Dendritic cell treated with granulocyte-macrophage colony-stimulating factor and Interleukin-4, amounts not matched to agents 40 ng/mL and 50 ng/mL, for 4 days (primary cell): ENCODE measurements at regions not wholly inside any gene's neighbourhood (a gene's known extent, or its start where the extent isn't known, plus 50 kb on each side); places are given as distances from the start of the nearest gene placed in this dataset.

ENCODE experiments used
- H3K27ac Mint-ChIP-seq: one replicate; pipeline ENCODE4 v1.8.0; 2022; ENCODE audit warnings: mild to moderate bottlenecking, mixed read lengths
- H3K27me3 Mint-ChIP-seq: one replicate; pipeline ENCODE4 v1.8.0; 2022; ENCODE audit warnings: mild to moderate bottlenecking, mixed read lengths
- H3K36me3 Mint-ChIP-seq: one replicate; pipeline ENCODE4 v1.8.0; 2022; ENCODE audit warnings: low read depth, mixed read lengths
- H3K4me1 Mint-ChIP-seq: one replicate; pipeline ENCODE4 v1.8.0; 2022; ENCODE audit warnings: low read depth, mixed read lengths
- H3K4me3 Mint-ChIP-seq: one replicate; pipeline ENCODE4 v1.8.0; 2022; ENCODE audit warnings: mild to moderate bottlenecking, moderate library complexity, mixed read lengths
- H3K9me3 Mint-ChIP-seq: one replicate; pipeline ENCODE4 v1.8.0; 2022; ENCODE audit warnings: mixed read lengths
- intact Hi-C: fragments of 100-400 bp; cut with micrococcal nuclease; formaldehyde crosslinking; loops from one replicate; pipeline ENCODE4 v1.15.0; 2022

DNA sequence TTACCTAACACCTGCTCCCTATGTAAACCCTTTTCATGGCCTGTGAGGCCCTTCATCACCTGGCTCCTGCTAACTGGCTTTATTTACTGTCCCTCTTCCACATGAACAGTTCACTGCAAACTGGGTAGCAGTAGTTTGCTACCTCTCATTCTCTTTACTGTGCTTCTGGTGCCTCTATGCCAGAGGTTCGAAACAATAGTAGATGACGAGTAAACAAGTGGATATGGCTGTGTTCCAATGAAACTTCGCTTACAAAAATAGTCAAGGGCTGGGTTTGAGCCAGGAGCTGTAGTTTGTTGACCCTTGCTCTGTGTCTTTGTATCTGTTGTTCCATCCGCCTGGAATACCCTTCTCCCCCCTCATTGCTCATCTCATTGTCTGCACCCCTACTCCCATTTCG is 233.6 kb upstream of the RMST start:
- no peak overlapping the region for H3K4me3 Mint-ChIP-seq
- H3K27ac Mint-ChIP-seq, result no peak overlapping the region
- H3K36me3 Mint-ChIP-seq, result no peaks in the 10 kb centered on the region
- intact Hi-C loops, result no loop called here
- H3K4me1 Mint-ChIP-seq, result no peaks in the 10 kb centered on the region
- no peaks in the 10 kb centered on the region for H3K27me3 Mint-ChIP-seq
- peaks cover 15% of the 10 kb centered on the region for H3K9me3 Mint-ChIP-seq

GRCh38 chr12:97235102-97235501 is 227.5 kb upstream of the RMST start:
- Mint-ChIP-seq H3K4me1 (no peaks in the 10 kb centered on the region), H3K27me3 (no peaks in the 10 kb centered on the region), H3K9me3 (no peaks in the 10 kb centered on the region), H3K27ac (no peak overlapping the region), H3K36me3 (no peaks in the 10 kb centered on the region), H3K4me3 (no peak overlapping the region)
- intact Hi-C loops, result no loop called here

DNA sequence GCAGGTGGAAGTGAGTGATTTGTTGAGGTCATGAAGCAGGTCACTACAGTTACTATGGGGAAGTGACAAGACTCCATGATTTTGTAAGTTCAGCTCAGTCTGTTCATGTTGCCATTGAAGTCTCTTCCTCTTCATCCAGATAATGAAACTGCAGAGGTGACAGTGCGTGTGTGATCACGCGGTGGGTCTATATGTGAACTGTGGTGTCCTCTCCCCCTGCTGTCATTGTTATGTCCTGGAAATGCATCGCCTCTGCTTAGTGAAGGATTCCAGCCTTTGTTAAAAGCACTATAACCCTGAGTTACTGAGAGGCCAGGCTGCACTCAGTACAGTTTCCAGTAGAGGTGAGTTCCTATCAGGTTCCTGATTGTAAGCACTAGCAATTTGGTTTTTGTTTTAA is 216.2 kb upstream of the RMST start:
- no peaks in the 10 kb centered on the region for H3K36me3 Mint-ChIP-seq
- no peak overlapping the region for H3K4me3 Mint-ChIP-seq
- intact Hi-C loops, result no loop called here
- H3K4me1 Mint-ChIP-seq, result no peaks in the 10 kb centered on the region
- no peaks in the 10 kb centered on the region for H3K27me3 Mint-ChIP-seq
- H3K9me3 Mint-ChIP-seq, result peaks cover 6% of the 10 kb centered on the region
- H3K27ac Mint-ChIP-seq, result no peak overlapping the region

- Mint-ChIP-seq H3K9me3 (no peaks in the 10 kb centered on the region), H3K27ac (no peak overlapping the region), H3K4me1 (no peaks in the 10 kb centered on the region), H3K4me3 (no peak overlapping the region), H3K27me3 (no peaks in the 10 kb centered on the region), H3K36me3 (no peaks in the 10 kb centered on the region)
- intact Hi-C loops, result no loop called here
These were observed 212.1 kb upstream of the RMST start for GRCh38 chr12:97250483-97250882.

DNA sequence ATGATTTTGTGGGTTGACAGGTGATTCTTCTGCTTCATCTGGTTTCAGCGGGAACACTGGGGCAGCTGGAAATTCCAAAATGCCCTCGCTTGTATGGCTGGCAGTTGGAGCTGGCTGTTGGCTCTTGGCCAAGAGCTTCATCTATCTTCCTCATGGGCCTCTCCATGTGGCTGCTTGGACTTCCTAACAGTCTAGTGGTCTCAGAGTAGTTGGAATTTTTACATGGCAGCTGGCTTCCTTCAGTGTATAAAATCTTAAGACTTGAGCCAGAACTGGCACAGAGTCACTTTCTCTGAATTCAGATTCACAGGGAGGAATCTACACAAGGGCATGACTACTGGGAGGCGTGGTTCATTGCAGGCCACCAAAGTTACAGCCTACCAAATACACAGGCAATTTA is 204.9 kb upstream of the RMST start:
- Mint-ChIP-seq H3K27me3 (no peaks in the 10 kb centered on the region), H3K36me3 (no peaks in the 10 kb centered on the region), H3K27ac (no peak overlapping the region), H3K9me3 (no peaks in the 10 kb centered on the region), H3K4me1 (no peaks in the 10 kb centered on the region), H3K4me3 (no peak overlapping the region)
- intact Hi-C loops, result no loop called here

DNA sequence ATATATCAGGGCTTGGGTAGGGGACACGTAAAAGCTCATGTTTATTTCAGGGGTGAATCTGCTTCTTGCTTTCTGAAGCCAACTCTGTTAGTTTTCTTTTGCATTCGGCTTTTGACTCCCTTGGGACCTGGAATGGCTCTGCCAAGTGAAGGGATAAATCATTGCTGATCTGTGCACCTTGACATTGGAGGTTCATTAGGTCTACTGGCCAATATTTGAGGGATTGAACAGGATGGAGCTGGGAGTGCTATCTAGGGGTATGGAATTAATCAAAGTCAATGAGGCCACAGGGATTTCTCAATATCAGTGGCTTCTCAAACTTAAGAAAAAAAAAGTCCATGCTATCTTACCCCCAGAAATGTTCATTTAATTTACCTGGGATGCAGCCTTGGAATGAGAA is 203.5 kb upstream of the RMST start:
- H3K27me3 Mint-ChIP-seq, result no peaks in the 10 kb centered on the region
- H3K36me3 Mint-ChIP-seq, result no peaks in the 10 kb centered on the region
- H3K27ac Mint-ChIP-seq, result no peak overlapping the region
- intact Hi-C loops, result no loop called here
- H3K4me3 Mint-ChIP-seq, result no peak overlapping the region
- no peaks in the 10 kb centered on the region for H3K4me1 Mint-ChIP-seq
- peaks cover 3% of the 10 kb centered on the region for H3K9me3 Mint-ChIP-seq

DNA sequence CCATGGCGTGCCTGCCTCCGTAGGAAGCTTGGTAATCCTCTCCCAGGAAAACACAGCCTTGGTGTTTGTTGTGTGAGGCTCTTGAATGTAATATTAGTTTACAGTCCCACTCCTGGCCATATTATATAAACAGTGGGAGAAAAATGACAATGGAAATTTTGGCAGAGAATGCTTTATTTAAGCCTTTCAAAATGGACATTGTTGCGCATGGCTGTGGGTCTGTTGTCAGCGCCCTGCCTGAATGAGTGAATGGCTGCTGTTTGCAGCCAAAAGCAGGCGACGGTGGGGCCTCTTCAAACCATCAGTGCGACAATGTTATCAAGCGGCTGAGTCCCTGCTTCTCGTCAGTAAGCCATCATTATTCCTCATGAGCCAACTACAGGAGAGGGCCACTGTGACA is 201.8 kb upstream of the RMST start:
- H3K9me3 Mint-ChIP-seq, result peaks cover 9% of the 10 kb centered on the region
- no peak overlapping the region for H3K27ac Mint-ChIP-seq
- no peaks in the 10 kb centered on the region for H3K36me3 Mint-ChIP-seq
- no peak overlapping the region for H3K4me3 Mint-ChIP-seq
- no peaks in the 10 kb centered on the region for H3K4me1 Mint-ChIP-seq
- intact Hi-C loops, result no loop called here
- no peaks in the 10 kb centered on the region for H3K27me3 Mint-ChIP-seq

- peaks cover 17% of the 10 kb centered on the region for H3K9me3 Mint-ChIP-seq
These were observed 195.4 kb upstream of the RMST start for GRCh38 chr12:97267166-97267565.

GRCh38 chr12:97267594-97268202 is 194.9 kb upstream of the RMST start:
- intact Hi-C loops, result no loop called here
- no peak overlapping the region for H3K27ac Mint-ChIP-seq
- H3K4me1 Mint-ChIP-seq, result no peaks in the 10 kb centered on the region
- no peaks in the 10 kb centered on the region for H3K27me3 Mint-ChIP-seq
- no peak overlapping the region for H3K4me3 Mint-ChIP-seq
- no peaks in the 10 kb centered on the region for H3K36me3 Mint-ChIP-seq
- peaks cover 17% of the 10 kb centered on the region for H3K9me3 Mint-ChIP-seq

More at GRCh38 chr12:97267166-97267565, 195.4 kb upstream of the RMST start:
- Mint-ChIP-seq H3K27ac (no peak overlapping the region), H3K4me3 (no peak overlapping the region), H3K4me1 (no peaks in the 10 kb centered on the region), H3K27me3 (no peaks in the 10 kb centered on the region), H3K36me3 (no peaks in the 10 kb centered on the region)
- intact Hi-C loops, result no loop called here

- intact Hi-C loops, result no loop called here
- H3K27me3 Mint-ChIP-seq, result peaks cover 7% of the 10 kb centered on the region
- H3K27ac Mint-ChIP-seq, result no peak overlapping the region
These were observed 190.1 kb upstream of the RMST start for GRCh38 chr12:97272471-97272870.

DNA sequence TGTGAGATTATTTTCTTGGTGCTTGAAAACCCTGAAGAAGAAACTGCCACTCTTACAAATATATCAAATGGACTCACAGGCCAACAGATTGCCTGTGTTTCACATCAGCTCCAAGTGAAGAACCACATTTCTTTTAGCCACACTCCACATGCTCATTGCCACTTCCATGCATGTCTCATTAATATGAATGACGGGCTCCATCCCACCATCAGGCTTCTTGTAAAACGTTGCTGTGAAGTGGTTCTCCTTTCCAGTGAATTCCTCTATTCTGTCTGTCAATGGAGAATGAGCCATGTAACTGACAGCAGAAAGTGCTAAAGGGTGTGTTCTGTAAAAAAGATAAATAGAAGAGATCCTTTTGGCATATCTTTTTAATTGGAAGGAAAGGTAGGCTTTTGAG is 188.2 kb upstream of the RMST start:
- H3K36me3 Mint-ChIP-seq, result no peaks in the 10 kb centered on the region
- H3K4me3 Mint-ChIP-seq, result no peak overlapping the region
- peaks cover 8% of the 10 kb centered on the region for H3K9me3 Mint-ChIP-seq
- intact Hi-C loops, result no loop called here
- H3K4me1 Mint-ChIP-seq, result no peaks in the 10 kb centered on the region
- no peak overlapping the region for H3K27ac Mint-ChIP-seq
- H3K27me3 Mint-ChIP-seq, result peaks cover 7% of the 10 kb centered on the region

More at GRCh38 chr12:97272471-97272870, 190.1 kb upstream of the RMST start:
- no peaks in the 10 kb centered on the region for H3K36me3 Mint-ChIP-seq
- H3K4me3 Mint-ChIP-seq, result no peak overlapping the region
- H3K9me3 Mint-ChIP-seq, result peaks cover 8% of the 10 kb centered on the region
- H3K4me1 Mint-ChIP-seq, result no peaks in the 10 kb centered on the region

DNA sequence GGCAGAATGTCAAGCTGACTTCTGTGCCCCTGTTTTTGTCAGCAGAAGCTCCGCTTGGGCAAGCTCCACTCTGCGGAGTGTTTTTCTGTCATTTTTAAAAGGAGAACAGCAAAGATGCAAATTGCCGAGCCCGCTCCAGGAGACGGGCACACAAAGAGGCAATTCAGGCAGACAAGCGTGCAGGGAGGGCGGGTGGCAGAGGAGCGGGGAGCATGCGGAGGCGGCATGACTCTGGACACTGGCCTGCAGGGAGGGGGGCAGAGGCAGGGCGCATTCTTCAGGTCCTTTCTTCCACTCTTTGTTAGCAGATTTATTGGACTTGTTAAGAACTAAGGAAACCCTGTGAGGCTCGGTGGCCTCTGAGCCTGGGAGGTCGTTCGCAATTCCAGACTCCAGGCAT is 187.3 kb upstream of the RMST start:
- H3K27ac Mint-ChIP-seq, result no peak overlapping the region
- H3K4me3 Mint-ChIP-seq, result no peak overlapping the region
- peaks cover 7% of the 10 kb centered on the region for H3K27me3 Mint-ChIP-seq
- no peaks in the 10 kb centered on the region for H3K36me3 Mint-ChIP-seq
- H3K4me1 Mint-ChIP-seq, result no peaks in the 10 kb centered on the region
- H3K9me3 Mint-ChIP-seq, result peaks cover 8% of the 10 kb centered on the region
- intact Hi-C loops, result no loop called here

- intact Hi-C loops, result no loop called here
- Mint-ChIP-seq H3K4me3 (no peak overlapping the region), H3K27me3 (peaks cover 7% of the 10 kb centered on the region), H3K27ac (no peak overlapping the region), H3K4me1 (no peaks in the 10 kb centered on the region), H3K9me3 (peaks cover 1% of the 10 kb centered on the region), H3K36me3 (no peaks in the 10 kb centered on the region)
These were observed 186.6 kb upstream of the RMST start for GRCh38 chr12:97275728-97276590.

DNA sequence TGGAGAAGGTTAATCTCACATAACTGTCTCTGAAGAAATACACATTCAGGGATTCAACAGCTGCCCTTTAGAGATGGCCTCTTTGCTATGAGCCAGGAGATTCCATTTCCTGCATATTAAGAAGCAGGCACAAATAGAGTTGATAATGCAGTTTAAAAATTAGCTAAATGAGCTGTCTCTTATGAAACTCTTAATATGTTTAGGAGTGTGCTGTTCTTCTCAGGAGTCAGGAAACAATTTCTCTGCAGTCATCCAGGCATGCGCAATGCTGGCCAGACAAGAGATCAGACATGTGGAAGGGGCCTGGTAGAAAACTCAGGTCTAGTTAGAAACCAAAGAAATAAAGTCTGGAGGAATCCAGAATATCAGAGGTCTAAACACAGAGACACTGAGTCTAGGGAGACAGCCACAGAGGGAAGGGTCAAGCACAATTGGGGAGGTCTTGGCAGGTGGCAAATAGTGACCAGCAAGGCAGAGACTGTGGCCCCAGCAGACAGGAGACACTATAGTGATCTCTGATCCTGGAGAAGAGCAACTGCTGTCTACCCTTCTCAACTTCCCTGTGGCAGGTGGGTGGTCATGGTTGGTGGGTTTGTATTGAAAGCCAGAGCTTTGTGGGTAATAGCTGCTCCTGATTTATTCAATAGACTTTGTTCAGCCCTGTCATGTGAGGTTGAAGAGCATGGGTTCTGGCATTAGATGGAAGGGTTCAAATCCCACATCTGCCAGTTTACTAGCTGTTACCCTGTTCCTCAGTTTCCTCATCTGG is 185.8 kb upstream of the RMST start:
- H3K36me3 Mint-ChIP-seq, result no peaks in the 10 kb centered on the region
- H3K27me3 Mint-ChIP-seq, result peaks cover 7% of the 10 kb centered on the region
- no peaks in the 10 kb centered on the region for H3K4me1 Mint-ChIP-seq

More for the DNA sequence above, 185.8 kb upstream of the RMST start:
- no peaks in the 10 kb centered on the region for H3K9me3 Mint-ChIP-seq
- intact Hi-C loops, result no loop called here
- no peak overlapping the region for H3K27ac Mint-ChIP-seq
- H3K4me3 Mint-ChIP-seq, result no peak overlapping the region
